HepG2 (cell line): ENCODE measurements at regions not wholly inside any gene's neighbourhood (a gene's known extent, or its start where the extent isn't known, plus 50 kb on each side); places are given as distances from the start of the nearest gene placed in this dataset.

Experiments
- ATAC-seq: fragments of 200-7000 bp; cut with Tn5 transposase; 3 replicates; pipeline ENCODE4 v1.9.1; 2020; ENCODE audit warnings: mild to moderate bottlenecking, moderate library complexity
- BruUV-seq: library from RNA; stranded (reverse); fragments of 400-500 nt; replicated peaks from 2 replicates; lab custom pipeline; 2021; lab: Mats Ljungman, UMichigan
- CTCF ChIA-PET: fragments of 300-600 bp; formaldehyde crosslinking; extraction: SDS; loops from one replicate; lab custom pipeline; 2021; ENCODE audit warnings: low total read pairs, inconsistent platforms, low intra/inter-chr PET ratio; lab: Yijun Ruan, JAX
- POLR2A ChIA-PET: fragments of 350-600 bp; sonication (Branson Sonifier 250); formaldehyde crosslinking; loops from one replicate; lab custom pipeline; 2020; ENCODE audit warnings: antibody characterized with exemption, inconsistent platforms; lab: Yijun Ruan, JAX
- DNase-seq: peaks from one replicate; pipeline ENCODE4 v3.0.0-alpha.2; 2015; ENCODE audit warnings: low spot score
- FAIRE-seq: peaks from 3 replicates; lab custom pipeline; 2011; peaks lifted over from hg19 to GRCh38; lab: Jason Lieb, UNC
- H2AFZ ChIP-seq: one replicate; pipeline ENCODE4 v1.6.1; 2011; ENCODE audit warnings: low read length, inconsistent platforms
- H3K27ac ChIP-seq: fragments of 300-600 bp; 3 replicates; pipeline ENCODE4 v1.8.0; 2011; ENCODE audit warnings: mixed run types, mild to moderate bottlenecking, mixed read lengths, low read length, inconsistent platforms; ENCODE audit not compliant: insufficient read depth; ENCODE audit errors: extremely low read length
- H3K27me3 ChIP-seq, 2 experiments: fragments of 200-600 bp in 1 of 2; 2 replicates in 1 of 2; 3 replicates in 1 of 2; pipeline versions ENCODE4 v1.6.0 to v1.8.0; 2011; ENCODE audit warnings: low read length in 2 of 2, mild to moderate bottlenecking in 2 of 2, moderate library complexity in 2 of 2, inconsistent platforms in 1 of 2; ENCODE audit not compliant: insufficient read depth in 2 of 2, control insufficient read depth in 1 of 2
- H3K36me3 ChIP-seq, 2 experiments: fragments of 200-600 bp in 1 of 2; replicated peaks in 1 of 2; 2 replicates in 1 of 2; 3 replicates in 1 of 2; pipeline versions ENCODE4 v1.5.1 to v1.8.0; 2011; ENCODE audit warnings: low read length in 2 of 2, inconsistent platforms in 1 of 2; ENCODE audit not compliant: insufficient read depth in 2 of 2, control insufficient read depth in 1 of 2
- H3K4me1 ChIP-seq: 2 replicates; pipeline ENCODE4 v1.5.1; 2012; ENCODE audit warnings: low read length, inconsistent platforms; ENCODE audit not compliant: insufficient read depth
- H3K4me2 ChIP-seq: 2 replicates; pipeline ENCODE4 v1.6.0; 2011; ENCODE audit warnings: low read depth, low read length, inconsistent platforms
- H3K4me3 ChIP-seq, 3 experiments: fragments of 200-600 bp in 1 of 3; sonication (generic), shearing (Covaris generic) in 1 of 3; replicated peaks in 1 of 3; 2 replicates each; pipeline ENCODE4 v1.5.1; 2011 to 2016; ENCODE audit warnings: low read length in 3 of 3, inconsistent platforms in 2 of 3, low read depth in 2 of 3, mild to moderate bottlenecking in 2 of 3, control low read depth in 1 of 3, mixed read lengths in 1 of 3; ENCODE audit not compliant: insufficient read depth in 1 of 3
- H3K79me2 ChIP-seq: one replicate; pipeline ENCODE4 v1.6.1; 2011; ENCODE audit warnings: low read length, inconsistent platforms; ENCODE audit not compliant: insufficient read depth
- H3K9ac ChIP-seq: 2 replicates; pipeline ENCODE4 v1.6.0; 2011; ENCODE audit warnings: mild to moderate bottlenecking, low read depth, low read length, inconsistent platforms; ENCODE audit not compliant: insufficient read depth
- H3K9me3 ChIP-seq: 2 replicates; pipeline ENCODE4 v1.5.1; 2012; ENCODE audit warnings: mild to moderate bottlenecking, low read length
- H4K20me1 ChIP-seq: 2 replicates; pipeline ENCODE4 v1.6.0; 2011; ENCODE audit warnings: inconsistent platforms, mild to moderate bottlenecking, low read length, moderate library complexity; ENCODE audit not compliant: insufficient read depth
- FOXO4 ChIP-seq: sonication (generic); formaldehyde crosslinking; conservative IDR thresholded peaks from 2 replicates; pipeline ENCODE4 v1.8.1; 2023; ENCODE audit warnings: missing genetic modification reagents
- JUND ChIP-seq: sonication (generic); formaldehyde crosslinking; IDR thresholded peaks from 2 replicates; pipeline ENCODE4 v1.8.0; 2022; ENCODE audit warnings: mild to moderate bottlenecking, missing genetic modification reagents
- KAT2B ChIP-seq: fragments of 150-350 bp; IDR thresholded peaks from 2 replicates; pipeline ENCODE4 v1.6.1; 2014; ENCODE audit warnings: low read depth, low read length, borderline replicate concordance
- LRRFIP1 ChIP-seq: sonication (generic); formaldehyde crosslinking; conservative IDR thresholded peaks from 2 replicates; pipeline ENCODE4 v1.4.0; 2020; ENCODE audit warnings: missing genetic modification reagents
- MXD3 ChIP-seq: IDR thresholded peaks from 2 replicates; pipeline ENCODE4 v1.6.1; 2016; ENCODE audit warnings: mild to moderate bottlenecking, missing biosample characterization, missing genetic modification reagents
- NCOR1 ChIP-seq: fragments of 200-600 bp; sonication (generic); IDR thresholded peaks from 2 replicates; pipeline ENCODE4 v1.7.0; 2017; ENCODE audit warnings: antibody characterized with exemption, low read length, borderline replicate concordance
- NRL ChIP-seq: sonication (generic); formaldehyde crosslinking; IDR thresholded peaks from 2 replicates; pipeline ENCODE4 v1.5.0; 2020; ENCODE audit warnings: missing genetic modification reagents, mild to moderate bottlenecking, moderate library complexity, borderline replicate concordance
- RBFOX2 ChIP-seq: fragments of 200-400 bp; formaldehyde crosslinking; IDR thresholded peaks from 2 replicates; pipeline ENCODE4 v1.6.1; 2017; ENCODE audit warnings: low read depth, mild to moderate bottlenecking, low read length
- SNAI1 ChIP-seq: sonication (generic); formaldehyde crosslinking; IDR thresholded peaks from 2 replicates; pipeline ENCODE4 v1.5.0; 2020; ENCODE audit warnings: mild to moderate bottlenecking, missing genetic modification reagents, borderline replicate concordance
- SOX5 ChIP-seq: IDR thresholded peaks from 2 replicates; pipeline ENCODE4 v1.6.1; 2016; ENCODE audit warnings: borderline replicate concordance
- ZFP90 ChIP-seq: sonication (generic); formaldehyde crosslinking; IDR thresholded peaks from 2 replicates; pipeline ENCODE4 v1.8.0; 2022; ENCODE audit warnings: missing genetic modification reagents, mild to moderate bottlenecking, inconsistent platforms, borderline replicate concordance
- ZNF547 ChIP-seq: sonication (generic); formaldehyde crosslinking; IDR thresholded peaks from 2 replicates; pipeline ENCODE4 v1.5.1; 2020; ENCODE audit warnings: mild to moderate bottlenecking, missing genetic modification reagents
- ZNF646 ChIP-seq: sonication (generic); formaldehyde crosslinking; IDR thresholded peaks from 2 replicates; pipeline ENCODE4 v1.9.0; 2021; ENCODE audit warnings: mild to moderate bottlenecking, missing genetic modification reagents
- ZNF703 ChIP-seq: sonication (generic); formaldehyde crosslinking; IDR thresholded peaks from 2 replicates; pipeline ENCODE4 v1.5.1; 2020; ENCODE audit warnings: missing genetic modification reagents, mild to moderate bottlenecking, moderate library complexity, borderline replicate concordance
- ZNF766 ChIP-seq: sonication (generic); formaldehyde crosslinking; IDR thresholded peaks from 2 replicates; pipeline ENCODE4 v1.5.0; 2020; ENCODE audit warnings: missing genetic modification reagents, borderline replicate concordance
- WGBS: methylation state at CpG from one replicate; pipeline ENCODE4 v1.1.6; 2017; ENCODE audit warnings: low lambda C conversion rate; 5-methylcytosine and 5-hydroxymethylcytosine counted together
- in situ Hi-C: cut with HindIII; loops from 2 replicates; pipeline ENCODE4 v1.10.0; 2017; ENCODE audit warnings: low pct_unique_long_range_greater_than_20kb; ENCODE audit not compliant: extremely low pct_ligation_motif_present
- intact Hi-C: fragments of 100-400 bp; cut with micrococcal nuclease; formaldehyde crosslinking; loops from one replicate; pipeline ENCODE4 v1.10.0; 2022; ENCODE audit not compliant: unreplicated experiment

GRCh38 chr4:27714073-27714472, 853.4 kb downstream of the STIM2 start:
- WGBS, result 4% methylated on average over 1 of the region's 1 CpG
- intact Hi-C loops (no loop called here), in situ Hi-C loops (no loop called here)
- no peaks in the 10 kb centered on the region for H3K79me2 ChIP-seq
- H3K9me3 ChIP-seq, result peaks cover 16% of the 10 kb centered on the region
- no peaks in the 10 kb centered on the region for H4K20me1 ChIP-seq
- no TSS peak for BruUV-seq
- no peak for ATAC-seq
- no peak overlapping the region for H3K9ac ChIP-seq
- no peak overlapping the region for H3K4me3 ChIP-seq
- FAIRE-seq, result no peak
- H2AFZ ChIP-seq, result no peak overlapping the region
- DNase-seq, result no peak
- POLR2A ChIA-PET, result no interaction called here
- no peak overlapping the region for H3K4me2 ChIP-seq
- H3K27ac ChIP-seq, result no peak overlapping the region
- H3K36me3 ChIP-seq, result no peaks in the 10 kb centered on the region
- H3K27me3 ChIP-seq, result no peaks in the 10 kb centered on the region
- no peaks in the 10 kb centered on the region for H3K4me1 ChIP-seq
- CTCF ChIA-PET, result no interaction called here
- no peak for TF ChIP-seq SOX5
- TF ChIP-seq ZNF646 (CRISPR knock-in tag), result no peak
- no peak for TF ChIP-seq MXD3 (CRISPR knock-in tag)
- TF ChIP-seq JUND (CRISPR knock-in tag), result no peak
- no peak for TF ChIP-seq ZNF547 (CRISPR knock-in tag)
- TF ChIP-seq NCOR1, result no peak
- no peak for TF ChIP-seq NRL
- no peak for TF ChIP-seq KAT2B
- TF ChIP-seq ZNF766 (CRISPR knock-in tag), result no peak
- no peak for TF ChIP-seq ZFP90 (CRISPR knock-in tag)
- no peak for TF ChIP-seq SNAI1 (CRISPR knock-in tag)
- no peak for TF ChIP-seq FOXO4 (CRISPR knock-in tag)
- no peak for TF ChIP-seq RBFOX2
- no peak for TF ChIP-seq ZNF703 (CRISPR knock-in tag)
- no peak for TF ChIP-seq LRRFIP1 (CRISPR knock-in tag)
